MM.1S (cell line): ENCODE measurements at regions not wholly inside any gene's neighbourhood (a gene's known extent, or its start where the extent isn't known, plus 50 kb on each side); places are given as distances from the start of the nearest gene placed in this dataset.

Experiments used
- DNase-seq: peaks from one replicate; pipeline ENCODE4 v3.0.0-alpha.2; 2015
- H2AFZ ChIP-seq: fragments of 300-600 bp; sonication (generic); 2 replicates; pipeline ENCODE4 v1.6.0; 2016; ENCODE audit warnings: antibody characterized with exemption, low read length
- H3F3A ChIP-seq: fragments of 300-600 bp; sonication (generic); 2 replicates; pipeline ENCODE4 v1.6.1; 2016; ENCODE audit warnings: mild to moderate bottlenecking, antibody characterized with exemption, low read length, moderate library complexity, mixed read lengths; ENCODE audit not compliant: insufficient read depth
- H3K27ac ChIP-seq: fragments of 300-600 bp; sonication (generic); 2 replicates; pipeline ENCODE4 v1.5.1; 2016; ENCODE audit warnings: mild to moderate bottlenecking, low read length
- H3K27me3 ChIP-seq: fragments of 300-600 bp; sonication (generic); replicated peaks from 2 replicates; pipeline ENCODE4 v1.6.0; 2016; ENCODE audit warnings: low read length; ENCODE audit not compliant: insufficient read depth
- H3K36me3 ChIP-seq: fragments of 300-600 bp; sonication (generic); replicated peaks from 2 replicates; pipeline ENCODE4 v1.6.1; 2016; ENCODE audit warnings: mild to moderate bottlenecking, low read length, mixed read lengths; ENCODE audit not compliant: insufficient read depth
- H3K4me1 ChIP-seq: fragments of 300-600 bp; sonication (generic); 2 replicates; pipeline ENCODE4 v1.6.1; 2016; ENCODE audit warnings: low read length, mixed read lengths
- H3K4me2 ChIP-seq: fragments of 300-600 bp; sonication (generic); 2 replicates; pipeline ENCODE4 v1.6.0; 2016; ENCODE audit warnings: low read depth, low read length
- H3K4me3 ChIP-seq: fragments of 300-600 bp; sonication (generic); 2 replicates; pipeline ENCODE4 v1.5.1; 2016; ENCODE audit warnings: low read length, mixed read lengths
- H3K79me2 ChIP-seq: fragments of 300-600 bp; sonication (generic); 2 replicates; pipeline ENCODE4 v1.6.1; 2016; ENCODE audit warnings: mixed run types, low read length, mixed read lengths
- H3K9ac ChIP-seq: fragments of 300-600 bp; sonication (generic); 2 replicates; pipeline ENCODE4 v1.6.1; 2016; ENCODE audit warnings: low read length, mixed read lengths
- H3K9me2 ChIP-seq: fragments of 300-600 bp; sonication (generic); replicated peaks from 2 replicates; pipeline ENCODE4 v1.6.1; 2016; ENCODE audit warnings: mild to moderate bottlenecking, low read length, mixed read lengths; ENCODE audit not compliant: insufficient read depth
- H3K9me3 ChIP-seq: fragments of 300-600 bp; sonication (generic); replicated peaks from 2 replicates; pipeline ENCODE4 v1.6.1; 2016; ENCODE audit warnings: mild to moderate bottlenecking, low read length, mixed read lengths; ENCODE audit not compliant: insufficient read depth
- H4K20me1 ChIP-seq: fragments of 300-600 bp; sonication (generic); 2 replicates; pipeline ENCODE4 v1.6.1; 2016; ENCODE audit warnings: mild to moderate bottlenecking, low read length, moderate library complexity, mixed read lengths; ENCODE audit not compliant: insufficient read depth
- CTCF ChIP-seq: fragments of 300-600 bp; sonication (generic); IDR thresholded peaks from 2 replicates; pipeline ENCODE4 v1.5.1; 2016; ENCODE audit warnings: antibody characterized with exemption, low read length, mixed read lengths
- EZH2 ChIP-seq: fragments of 300-600 bp; sonication (generic); optimal IDR thresholded peaks from 2 replicates; pipeline ENCODE3; 2017; ENCODE audit warnings: low read depth, mild to moderate bottlenecking, antibody characterized with exemption, low read length, mixed read lengths
- EZH2phosphoT487 ChIP-seq: fragments of 300-600 bp; sonication (generic); IDR thresholded peaks from 2 replicates; pipeline ENCODE4 v1.6.1; 2018; ENCODE audit warnings: antibody characterized with exemption, low read length

GRCh38 chrX:63932006-63932405, 147.0 kb upstream of the ARHGEF9 start:
- Histone ChIP-seq H3K36me3 (no peaks in the 10 kb centered on the region), H3K4me3 (no peak overlapping the region), H3K9ac (no peak overlapping the region), H3K9me2 (no peaks in the 10 kb centered on the region), H3F3A (no peaks in the 10 kb centered on the region), H2AFZ (no peak overlapping the region), H3K9me3 (no peaks in the 10 kb centered on the region), H3K4me1 (no peaks in the 10 kb centered on the region), H3K27me3 (no peaks in the 10 kb centered on the region), H3K27ac (no peak overlapping the region), H4K20me1 (no peaks in the 10 kb centered on the region), H3K79me2 (no peaks in the 10 kb centered on the region), H3K4me2 (no peak overlapping the region)
- TF ChIP-seq EZH2phosphoT487 (no peak), CTCF (no peak), EZH2 (no peak)
- DNase-seq: no peak

GRCh38 chrX:63930140-63930539, 145.1 kb upstream of the ARHGEF9 start:
- Histone ChIP-seq H3K4me2 (no peak overlapping the region), H3K9me2 (no peaks in the 10 kb centered on the region), H2AFZ (no peak overlapping the region), H3K79me2 (no peaks in the 10 kb centered on the region), H3K36me3 (no peaks in the 10 kb centered on the region), H3K9ac (no peak overlapping the region), H3F3A (no peaks in the 10 kb centered on the region), H3K27ac (no peak overlapping the region), H3K4me3 (no peak overlapping the region), H4K20me1 (no peaks in the 10 kb centered on the region), H3K4me1 (no peaks in the 10 kb centered on the region), H3K27me3 (no peaks in the 10 kb centered on the region), H3K9me3 (no peaks in the 10 kb centered on the region)
- TF ChIP-seq EZH2phosphoT487 (no peak), EZH2 (no peak), CTCF (peak; percentile 5; the same call in 1 of the 2 replicates)
- DNase-seq: no peak

- Histone ChIP-seq H3K27me3 (no peaks in the 10 kb centered on the region), H3K27ac (no peak overlapping the region), H3F3A (no peaks in the 10 kb centered on the region), H3K79me2 (no peaks in the 10 kb centered on the region), H3K9ac (no peak overlapping the region), H3K36me3 (no peaks in the 10 kb centered on the region), H3K9me2 (no peaks in the 10 kb centered on the region), H3K9me3 (no peaks in the 10 kb centered on the region), H2AFZ (no peak overlapping the region), H3K4me1 (no peaks in the 10 kb centered on the region), H4K20me1 (no peaks in the 10 kb centered on the region), H3K4me2 (no peak overlapping the region), H3K4me3 (no peak overlapping the region)
- no peak for DNase-seq
- no peak for TF ChIP-seq CTCF
- TF ChIP-seq EZH2: no peak
These were observed 144.6 kb upstream of the ARHGEF9 start for GRCh38 chrX:63929608-63930007.
